ENCODE measurements at regions not wholly inside any gene's neighbourhood (a gene's known extent, or its start where the extent isn't known, plus 50 kb on each side); places are given as distances from the start of the nearest gene placed in this dataset.
"Not testable (repeated sequence)": the region's sequence is repeated elsewhere in the genome, so short reads cannot be mapped to it uniquely, and the experiment has no call there.

DNA sequence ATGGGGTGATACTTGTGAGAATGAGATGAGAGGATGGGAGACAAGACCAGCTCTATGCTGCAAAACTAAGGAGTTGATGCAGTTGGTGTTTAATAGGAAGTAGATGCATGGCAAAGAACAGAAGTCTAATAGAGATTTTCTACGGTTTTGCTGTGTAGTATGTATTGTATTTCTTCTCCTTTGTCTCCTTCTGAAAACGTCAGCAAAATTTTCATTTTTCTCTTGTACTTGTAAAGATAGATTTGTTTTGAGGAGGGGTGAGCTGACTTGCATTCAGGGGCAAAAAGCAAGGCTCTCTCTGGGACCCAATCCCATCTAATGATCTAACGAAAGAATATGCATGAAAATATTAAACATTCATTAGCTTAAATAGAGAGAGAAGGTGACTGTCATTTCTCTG lies 94.6 kb upstream of the NANOGP8 start:
- TF ChIP-seq, protein P1, sequence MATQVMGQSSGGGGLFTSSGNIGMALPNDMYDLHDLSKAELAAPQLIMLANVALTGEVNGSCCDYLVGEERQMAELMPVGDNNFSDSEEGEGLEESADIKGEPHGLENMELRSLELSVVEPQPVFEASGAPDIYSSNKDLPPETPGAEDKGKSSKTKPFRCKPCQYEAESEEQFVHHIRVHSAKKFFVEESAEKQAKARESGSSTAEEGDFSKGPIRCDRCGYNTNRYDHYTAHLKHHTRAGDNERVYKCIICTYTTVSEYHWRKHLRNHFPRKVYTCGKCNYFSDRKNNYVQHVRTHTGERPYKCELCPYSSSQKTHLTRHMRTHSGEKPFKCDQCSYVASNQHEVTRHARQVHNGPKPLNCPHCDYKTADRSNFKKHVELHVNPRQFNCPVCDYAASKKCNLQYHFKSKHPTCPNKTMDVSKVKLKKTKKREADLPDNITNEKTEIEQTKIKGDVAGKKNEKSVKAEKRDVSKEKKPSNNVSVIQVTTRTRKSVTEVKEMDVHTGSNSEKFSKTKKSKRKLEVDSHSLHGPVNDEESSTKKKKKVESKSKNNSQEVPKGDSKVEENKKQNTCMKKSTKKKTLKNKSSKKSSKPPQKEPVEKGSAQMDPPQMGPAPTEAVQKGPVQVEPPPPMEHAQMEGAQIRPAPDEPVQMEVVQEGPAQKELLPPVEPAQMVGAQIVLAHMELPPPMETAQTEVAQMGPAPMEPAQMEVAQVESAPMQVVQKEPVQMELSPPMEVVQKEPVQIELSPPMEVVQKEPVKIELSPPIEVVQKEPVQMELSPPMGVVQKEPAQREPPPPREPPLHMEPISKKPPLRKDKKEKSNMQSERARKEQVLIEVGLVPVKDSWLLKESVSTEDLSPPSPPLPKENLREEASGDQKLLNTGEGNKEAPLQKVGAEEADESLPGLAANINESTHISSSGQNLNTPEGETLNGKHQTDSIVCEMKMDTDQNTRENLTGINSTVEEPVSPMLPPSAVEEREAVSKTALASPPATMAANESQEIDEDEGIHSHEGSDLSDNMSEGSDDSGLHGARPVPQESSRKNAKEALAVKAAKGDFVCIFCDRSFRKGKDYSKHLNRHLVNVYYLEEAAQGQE (IDR thresholded peaks at IDR 0.05; ENCODE audit: insufficient replicate concordance, low read depth): no peak
- TF ChIP-seq SPI1 (IDR thresholded peaks at IDR 0.05; ENCODE audit: borderline replicate concordance, low read depth) (no peak), POLR2AphosphoS5 (IDR thresholded peaks at IDR 0.05; ENCODE audit: low read depth) (no peak), GABPA (IDR thresholded peaks at IDR 0.05; ENCODE audit: low read depth) (no peak)
- TF ChIP-seq, protein P2, sequence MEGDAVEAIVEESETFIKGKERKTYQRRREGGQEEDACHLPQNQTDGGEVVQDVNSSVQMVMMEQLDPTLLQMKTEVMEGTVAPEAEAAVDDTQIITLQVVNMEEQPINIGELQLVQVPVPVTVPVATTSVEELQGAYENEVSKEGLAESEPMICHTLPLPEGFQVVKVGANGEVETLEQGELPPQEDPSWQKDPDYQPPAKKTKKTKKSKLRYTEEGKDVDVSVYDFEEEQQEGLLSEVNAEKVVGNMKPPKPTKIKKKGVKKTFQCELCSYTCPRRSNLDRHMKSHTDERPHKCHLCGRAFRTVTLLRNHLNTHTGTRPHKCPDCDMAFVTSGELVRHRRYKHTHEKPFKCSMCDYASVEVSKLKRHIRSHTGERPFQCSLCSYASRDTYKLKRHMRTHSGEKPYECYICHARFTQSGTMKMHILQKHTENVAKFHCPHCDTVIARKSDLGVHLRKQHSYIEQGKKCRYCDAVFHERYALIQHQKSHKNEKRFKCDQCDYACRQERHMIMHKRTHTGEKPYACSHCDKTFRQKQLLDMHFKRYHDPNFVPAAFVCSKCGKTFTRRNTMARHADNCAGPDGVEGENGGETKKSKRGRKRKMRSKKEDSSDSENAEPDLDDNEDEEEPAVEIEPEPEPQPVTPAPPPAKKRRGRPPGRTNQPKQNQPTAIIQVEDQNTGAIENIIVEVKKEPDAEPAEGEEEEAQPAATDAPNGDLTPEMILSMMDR (IDR thresholded peaks at IDR 0.05; ENCODE audit: insufficient read depth, low read length): no peak
- no peak for DNase-seq (ENCODE audit: low read depth in 1 of 2, low spot score in 1 of 2)
- peaks cover 3% of the 10 kb centered on the region for H3K27me3 ChIP-seq (ENCODE audit: insufficient read depth, poor library complexity, severe bottlenecking)
- H3K4me3 ChIP-seq (replicated peaks; ENCODE audit: insufficient read depth, low read length): no peak overlapping the region
- no peak overlapping the region for H3K27ac ChIP-seq (replicated peaks)

DNA sequence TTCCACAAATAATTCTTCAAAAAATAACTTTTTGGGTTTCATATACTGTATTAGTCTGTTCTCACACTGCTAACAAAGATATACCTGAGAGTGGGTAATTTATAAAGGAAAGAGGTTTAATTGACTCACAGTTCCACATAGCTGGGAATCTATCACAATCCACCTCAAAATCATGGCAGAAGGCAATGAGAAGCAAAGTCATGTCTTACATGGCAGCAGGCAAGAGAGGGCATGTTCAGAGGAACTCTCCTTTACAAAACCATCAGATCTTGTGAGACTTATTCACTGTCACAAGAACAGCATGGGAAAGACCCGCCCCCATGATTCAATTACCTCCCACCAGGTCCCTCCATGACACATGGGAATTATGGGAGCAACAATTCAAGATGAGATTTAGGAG lies 93.1 kb upstream of the NANOGP8 start:
- not testable (repeated sequence) for H3K27me3 ChIP-seq (ENCODE audit: insufficient read depth, poor library complexity, severe bottlenecking); H3K27ac ChIP-seq (replicated peaks); DNase-seq (ENCODE audit: low read depth in 1 of 2, low spot score in 1 of 2); H3K4me3 ChIP-seq (replicated peaks; ENCODE audit: insufficient read depth, low read length)

DNA sequence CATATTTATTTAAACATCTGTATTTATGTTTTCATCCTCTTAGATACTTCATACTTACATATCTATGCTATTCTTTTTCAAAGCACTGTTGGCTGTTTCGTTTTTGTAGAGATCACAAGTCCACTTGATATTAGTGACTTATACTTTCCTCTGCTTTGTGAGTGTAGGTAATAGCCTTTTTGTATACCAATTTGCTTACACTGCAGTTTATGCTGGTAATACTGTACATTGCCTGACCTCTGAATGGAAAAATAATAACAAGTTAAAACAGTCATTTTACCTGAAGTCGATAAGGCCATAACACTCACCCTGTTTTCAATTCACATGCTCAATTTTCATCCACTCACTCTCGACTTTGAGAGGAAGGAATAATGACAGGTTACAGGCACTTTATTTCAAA lies 89.9 kb upstream of the NANOGP8 start:
- Histone ChIP-seq H3K27ac (replicated peaks) (no peak overlapping the region), H3K4me3 (replicated peaks; ENCODE audit: insufficient read depth, low read length) (no peak overlapping the region), H3K27me3 (ENCODE audit: insufficient read depth, poor library complexity, severe bottlenecking) (no peaks in the 10 kb centered on the region)
- no peak for DNase-seq (ENCODE audit: low read depth in 1 of 2, low spot score in 1 of 2)
- TF ChIP-seq, protein P2 (IDR thresholded peaks at IDR 0.05; ENCODE audit: insufficient read depth, low read length): no peak
- TF ChIP-seq, protein P1 (IDR thresholded peaks at IDR 0.05; ENCODE audit: insufficient replicate concordance, low read depth): no peak
- TF ChIP-seq POLR2AphosphoS5 (IDR thresholded peaks at IDR 0.05; ENCODE audit: low read depth) (no peak), SPI1 (IDR thresholded peaks at IDR 0.05; ENCODE audit: borderline replicate concordance, low read depth) (no peak), GABPA (IDR thresholded peaks at IDR 0.05; ENCODE audit: low read depth) (no peak)

DNA sequence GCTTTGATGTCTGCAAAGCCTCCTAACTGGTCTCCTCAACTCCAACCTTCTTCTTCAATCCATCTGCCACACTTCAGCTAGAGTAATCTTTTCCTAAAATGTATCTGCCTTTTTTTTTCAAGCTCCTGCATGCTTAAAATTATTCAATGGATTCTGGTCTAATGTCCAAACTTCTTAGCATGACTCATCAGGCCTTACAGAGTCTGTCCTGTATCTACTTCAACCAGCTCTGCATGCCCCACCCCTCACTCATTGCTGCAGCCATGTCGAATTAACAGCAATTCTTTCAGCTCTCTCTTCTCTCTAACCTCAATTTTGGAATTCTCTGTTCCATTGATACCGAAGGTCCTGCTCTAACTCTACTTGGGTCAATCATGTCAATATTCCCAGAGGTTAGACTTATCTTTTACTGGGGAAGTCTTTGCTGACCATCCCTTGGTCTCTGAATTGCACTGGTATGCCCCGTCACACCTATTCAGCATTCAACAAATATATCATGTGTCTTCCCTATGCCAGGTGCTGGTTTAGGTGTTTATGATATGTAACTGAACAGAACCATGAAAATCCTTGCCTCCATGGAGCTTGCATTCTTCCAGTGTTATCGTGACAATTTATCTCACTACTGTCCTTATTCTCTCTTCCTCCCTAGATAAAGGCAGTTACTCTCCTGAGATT lies 88.5 kb upstream of the NANOGP8 start:
- no peak overlapping the region for H3K27ac ChIP-seq (replicated peaks)
- H3K4me3 ChIP-seq (replicated peaks; ENCODE audit: insufficient read depth, low read length): no peak overlapping the region
- no peaks in the 10 kb centered on the region for H3K27me3 ChIP-seq (ENCODE audit: insufficient read depth, poor library complexity, severe bottlenecking)
- TF ChIP-seq SPI1 (IDR thresholded peaks at IDR 0.05; ENCODE audit: borderline replicate concordance, low read depth): no peak
- no peak for TF ChIP-seq POLR2AphosphoS5 (IDR thresholded peaks at IDR 0.05; ENCODE audit: low read depth)
- TF ChIP-seq, protein P2 (IDR thresholded peaks at IDR 0.05; ENCODE audit: insufficient read depth, low read length): no peak
- TF ChIP-seq GABPA (IDR thresholded peaks at IDR 0.05; ENCODE audit: low read depth): no peak
- TF ChIP-seq, protein P1 (IDR thresholded peaks at IDR 0.05; ENCODE audit: insufficient replicate concordance, low read depth): no peak
- DNase-seq (ENCODE audit: low read depth in 1 of 2, low spot score in 1 of 2): no peak

Data from HL-60 (cell line).